ENCODE measurements at regions not wholly inside any gene's neighbourhood (a gene's known extent, or its start where the extent isn't known, plus 50 kb on each side); places are given as distances from the start of the nearest gene placed in this dataset.
A peak's percentile ranks its signal among the peaks of the same experiment; 100 is the strongest.

- peak overlapping the region; percentile 75 for H3K4me2 ChIP-seq
- no peak overlapping the region for H2AFZ ChIP-seq (ENCODE audit: low read depth)
- H3K27ac ChIP-seq = peak overlapping the region; percentile 82
- TF ChIP-seq CTCF (conservative IDR thresholded peaks at IDR 0.05; ENCODE audit: low read depth, low read length) = no peak
- H3K36me3 ChIP-seq (ENCODE audit: insufficient read depth) = no peaks in the 10 kb centered on the region
- H3K79me2 ChIP-seq (ENCODE audit: insufficient read depth, low read depth) = no peaks in the 10 kb centered on the region
- peak overlapping the region; percentile 10; the same call in 1 of the 2 replicates for H3K9ac ChIP-seq
- H3K4me1 ChIP-seq (ENCODE audit: low read depth, poor library complexity, severe bottlenecking) = peaks cover 74% of the 10 kb centered on the region
- H4K20me1 ChIP-seq (ENCODE audit: insufficient read depth) = no peaks in the 10 kb centered on the region
- H3K4me3 ChIP-seq (IDR thresholded peaks at IDR 0.05; ENCODE audit: insufficient read depth, low read depth, low read length) = no peak overlapping the region
- H3K27me3 ChIP-seq (ENCODE audit: insufficient read depth, low read depth) = no peaks in the 10 kb centered on the region
These were observed 121.1 kb downstream of the HGF start for GRCh38 chr7:81648716-81649115.

GRCh38 chr7:81645435-81645834, 124.4 kb downstream of the HGF start:
- Histone ChIP-seq H3K4me1 (ENCODE audit: low read depth, poor library complexity, severe bottlenecking) (peaks cover 99% of the 10 kb centered on the region), H2AFZ (ENCODE audit: low read depth) (no peak overlapping the region), H3K4me2 (peak overlapping the region; percentile 68), H3K27me3 (ENCODE audit: insufficient read depth, low read depth) (no peaks in the 10 kb centered on the region), H4K20me1 (ENCODE audit: insufficient read depth) (no peaks in the 10 kb centered on the region), H3K4me3 (IDR thresholded peaks at IDR 0.05; ENCODE audit: insufficient read depth, low read depth, low read length) (no peak overlapping the region), H3K36me3 (ENCODE audit: insufficient read depth) (no peaks in the 10 kb centered on the region), H3K27ac (peak overlapping the region; percentile 82), H3K79me2 (ENCODE audit: insufficient read depth, low read depth) (no peaks in the 10 kb centered on the region), H3K9ac (peak overlapping the region; percentile 3; the same call in 1 of the 2 replicates)
- no peak for TF ChIP-seq CTCF (conservative IDR thresholded peaks at IDR 0.05; ENCODE audit: low read depth, low read length)

GRCh38 chr7:81641873-81642272, 128.0 kb downstream of the HGF start:
- Histone ChIP-seq H3K36me3 (ENCODE audit: insufficient read depth) (no peaks in the 10 kb centered on the region), H3K4me1 (ENCODE audit: low read depth, poor library complexity, severe bottlenecking) (peaks cover 92% of the 10 kb centered on the region), H2AFZ (ENCODE audit: low read depth) (no peak overlapping the region), H3K79me2 (ENCODE audit: insufficient read depth, low read depth) (no peaks in the 10 kb centered on the region), H4K20me1 (ENCODE audit: insufficient read depth) (no peaks in the 10 kb centered on the region), H3K9ac (no peak overlapping the region), H3K27ac (peak overlapping the region; percentile 82), H3K4me2 (peak overlapping the region; percentile 75), H3K4me3 (IDR thresholded peaks at IDR 0.05; ENCODE audit: insufficient read depth, low read depth, low read length) (no peak overlapping the region), H3K27me3 (ENCODE audit: insufficient read depth, low read depth) (no peaks in the 10 kb centered on the region)
- no peak for TF ChIP-seq CTCF (conservative IDR thresholded peaks at IDR 0.05; ENCODE audit: low read depth, low read length)

- Histone ChIP-seq H3K27me3 (ENCODE audit: insufficient read depth, low read depth) (no peaks in the 10 kb centered on the region), H3K27ac (no peak overlapping the region), H3K4me3 (IDR thresholded peaks at IDR 0.05; ENCODE audit: insufficient read depth, low read depth, low read length) (no peak overlapping the region), H4K20me1 (ENCODE audit: insufficient read depth) (no peaks in the 10 kb centered on the region), H2AFZ (ENCODE audit: low read depth) (no peak overlapping the region), H3K9ac (no peak overlapping the region), H3K36me3 (ENCODE audit: insufficient read depth) (no peaks in the 10 kb centered on the region), H3K79me2 (ENCODE audit: insufficient read depth, low read depth) (no peaks in the 10 kb centered on the region), H3K4me1 (ENCODE audit: low read depth, poor library complexity, severe bottlenecking) (peaks cover 90% of the 10 kb centered on the region), H3K4me2 (no peak overlapping the region)
- no peak for TF ChIP-seq CTCF (conservative IDR thresholded peaks at IDR 0.05; ENCODE audit: low read depth, low read length)
These were observed 131.6 kb downstream of the HGF start for GRCh38 chr7:81638198-81638597.

All from KMS-11 (cell line).